H1 (cell line): ENCODE measurements at regions not wholly inside any gene's neighbourhood (a gene's known extent, or its start where the extent isn't known, plus 50 kb on each side); places are given as distances from the start of the nearest gene placed in this dataset.

Experiments
- CTCF ChIA-PET: fragments of 300-600 bp; sonication (Branson Sonifier 250); formaldehyde crosslinking; loops from one replicate; lab custom pipeline; 2021; ENCODE audit not compliant: partially characterized antibody; lab: Charles Lee
- POLR2A ChIA-PET: fragments of 300-600 bp; sonication (Branson Sonifier 250); formaldehyde crosslinking; loops from one replicate; lab custom pipeline; 2021; ENCODE audit warnings: inconsistent platforms; ENCODE audit not compliant: partially characterized antibody; lab: Charles Lee
- DNase-seq, 2 experiments: peaks; one replicate each; pipeline versions ENCODE4 v3.0.0 to v3.0.0-alpha.2; 2010 to 2022; ENCODE audit warnings: low spot score in 2 of 2, low read depth in 1 of 2, mixed read lengths in 1 of 2
- FAIRE-seq: peaks from 2 replicates; lab custom pipeline; 2011; peaks lifted over from hg19 to GRCh38; lab: Jason Lieb, UNC
- H2AFZ ChIP-seq: 2 replicates; pipeline ENCODE4 v1.8.1; 2012; ENCODE audit warnings: low read length, inconsistent platforms
- H2AK5ac ChIP-seq: 2 replicates; pipeline ENCODE4 v1.6.1; 2013; ENCODE audit warnings: low read depth, low read length
- H2BK120ac ChIP-seq: replicated peaks from 2 replicates; pipeline ENCODE3; 2013; ENCODE audit warnings: low read depth, low read length, inconsistent platforms
- H2BK12ac ChIP-seq: 2 replicates; pipeline ENCODE4 v1.6.1; 2013; ENCODE audit warnings: low read depth, low read length
- H2BK15ac ChIP-seq: 2 replicates; pipeline ENCODE4 v1.6.1; 2013; ENCODE audit warnings: low read length
- H2BK20ac ChIP-seq: 2 replicates; pipeline ENCODE4 v1.6.1; 2013; ENCODE audit warnings: low read length
- H2BK5ac ChIP-seq: 2 replicates; pipeline ENCODE4 v1.6.1; 2013; ENCODE audit warnings: low read depth, low read length
- H3K14ac ChIP-seq: 2 replicates; pipeline ENCODE4 v1.6.1; 2013; ENCODE audit warnings: inconsistent platforms; ENCODE audit not compliant: insufficient read length
- H3K18ac ChIP-seq: 2 replicates; pipeline ENCODE4 v1.6.1; 2013; ENCODE audit warnings: low read length; ENCODE audit errors: extremely low read depth
- H3K23ac ChIP-seq: 2 replicates; pipeline ENCODE4 v1.6.1; 2013; ENCODE audit warnings: inconsistent platforms; ENCODE audit not compliant: insufficient read length
- H3K23me2 ChIP-seq: 2 replicates; pipeline ENCODE4 v1.6.1; 2013; ENCODE audit warnings: low read depth, low read length
- H3K27ac ChIP-seq: 2 replicates; pipeline ENCODE4 v1.6.1; 2011; ENCODE audit warnings: low read depth, low read length, inconsistent platforms
- H3K27me3 ChIP-seq, 4 experiments: replicated peaks in 1 of 4; 1 replicate in 1 of 4; 2 replicates in 3 of 4; pipeline versions ENCODE4 v1.6.1 to v1.8.1; 2011 to 2013; ENCODE audit warnings: low read length in 3 of 4, mild to moderate bottlenecking in 3 of 4, inconsistent platforms in 2 of 4, mixed read lengths in 2 of 4, moderate library complexity in 1 of 4; ENCODE audit not compliant: control insufficient read depth in 3 of 4, insufficient read depth in 3 of 4; ENCODE audit errors: extremely low read depth in 1 of 4
- H3K36me3 ChIP-seq, 4 experiments: 2 replicates each; pipeline versions ENCODE4 v1.6.1 to v1.8.1; 2011 to 2013; ENCODE audit warnings: mild to moderate bottlenecking in 4 of 4, low read length in 3 of 4, moderate library complexity in 2 of 4, control low read depth in 1 of 4, inconsistent platforms in 1 of 4; ENCODE audit not compliant: insufficient read depth in 4 of 4, control insufficient read depth in 2 of 4
- H3K4ac ChIP-seq: replicated peaks from 2 replicates; pipeline ENCODE3; 2013; ENCODE audit warnings: low read length, low read depth, mixed read lengths, inconsistent platforms; ENCODE audit not compliant: insufficient read length
- H3K4me1 ChIP-seq, 4 experiments: replicated peaks in 1 of 4; 1 replicate in 1 of 4; 2 replicates in 3 of 4; pipeline versions ENCODE4 v1.6.1 to v1.8.1; 2011 to 2013; ENCODE audit warnings: low read length in 3 of 4, inconsistent platforms in 2 of 4, mixed read lengths in 1 of 4; ENCODE audit not compliant: insufficient read depth in 4 of 4, control insufficient read depth in 3 of 4
- H3K4me2 ChIP-seq, 2 experiments: 2 replicates each; pipeline versions ENCODE4 v1.6.1 to v1.8.1; 2011 to 2013; ENCODE audit warnings: low read depth in 2 of 2, low read length in 2 of 2, control low read depth in 1 of 2, inconsistent platforms in 1 of 2, mild to moderate bottlenecking in 1 of 2; ENCODE audit not compliant: insufficient read depth in 1 of 2
- H3K4me3 ChIP-seq, 4 experiments: fragments of 200-600, 300-600 bp in 1 of 4; sonication (generic), shearing (Covaris generic), sonication (Bioruptor Twin) in 1 of 4; 2 replicates each; pipeline versions ENCODE4 v1.5.1 to v1.8.1; 2011 to 2016; ENCODE audit warnings: low read length in 4 of 4, low read depth in 3 of 4, control low read depth in 2 of 4, inconsistent platforms in 2 of 4, mild to moderate bottlenecking in 2 of 4, mixed read lengths in 1 of 4, moderate library complexity in 1 of 4; ENCODE audit not compliant: insufficient read depth in 2 of 4; ENCODE audit errors: extremely low read depth in 1 of 4
- H3K56ac ChIP-seq: replicated peaks from 2 replicates; pipeline ENCODE3; 2013; ENCODE audit warnings: low read depth, mild to moderate bottlenecking, mixed read lengths, low read length, inconsistent platforms; ENCODE audit not compliant: insufficient read length
- H3K79me1 ChIP-seq: 2 replicates; pipeline ENCODE4 v1.6.1; 2013; ENCODE audit warnings: low read depth, low read length, control low read depth
- H3K79me2 ChIP-seq, 2 experiments: 2 replicates each; pipeline versions ENCODE4 v1.6.1 to v1.8.1; 2012 to 2013; ENCODE audit warnings: low read length in 2 of 2, mild to moderate bottlenecking in 2 of 2, inconsistent platforms in 1 of 2; ENCODE audit not compliant: insufficient read depth in 2 of 2, control insufficient read depth in 1 of 2
- H3K9ac ChIP-seq, 4 experiments: replicated peaks in 1 of 4; 1 replicate in 1 of 4; 2 replicates in 3 of 4; pipeline versions ENCODE4 v1.6.1 to v1.8.1; 2011 to 2013; ENCODE audit warnings: low read depth in 3 of 4, low read length in 3 of 4, control low read depth in 2 of 4, mild to moderate bottlenecking in 2 of 4, moderate library complexity in 2 of 4, inconsistent platforms in 1 of 4; ENCODE audit errors: extremely low read depth in 1 of 4
- H3K9me3 ChIP-seq, 2 experiments: 2 replicates each; pipeline versions ENCODE4 v1.6.1 to v1.8.1; 2012 to 2013; ENCODE audit warnings: mild to moderate bottlenecking in 2 of 2, moderate library complexity in 2 of 2, control low read depth in 1 of 2, inconsistent platforms in 1 of 2, low read depth in 1 of 2, low read length in 1 of 2, mixed read lengths in 1 of 2; ENCODE audit not compliant: insufficient read depth in 2 of 2
- H4K20me1 ChIP-seq, 2 experiments: replicated peaks in 1 of 2; 2 replicates each; pipeline versions ENCODE3 to v1.8.1; 2011 to 2013; ENCODE audit warnings: inconsistent platforms in 2 of 2, low read length in 2 of 2, mild to moderate bottlenecking in 1 of 2; ENCODE audit not compliant: insufficient read depth in 2 of 2, control insufficient read depth in 1 of 2
- H4K5ac ChIP-seq: 2 replicates; pipeline ENCODE4 v1.6.1; 2013; ENCODE audit warnings: low read length, low read depth, mixed read lengths, inconsistent platforms; ENCODE audit not compliant: insufficient read length
- H4K8ac ChIP-seq: 2 replicates; pipeline ENCODE4 v1.8.0; 2013; ENCODE audit warnings: mild to moderate bottlenecking, moderate library complexity, low read length, inconsistent platforms; ENCODE audit not compliant: insufficient read depth; ENCODE audit errors: extremely low read depth
- H4K91ac ChIP-seq: replicated peaks from 2 replicates; pipeline ENCODE3; 2013; ENCODE audit warnings: low read length, mixed read lengths, inconsistent platforms; ENCODE audit not compliant: insufficient read length
- E2F6 ChIP-seq: IDR thresholded peaks from 2 replicates; pipeline ENCODE4 v1.6.1; 2012; ENCODE audit warnings: inconsistent platforms
- EZH2 ChIP-seq: fragments of 200-600 bp; sonication (generic); IDR thresholded peaks from 2 replicates; pipeline ENCODE4 v1.7.1; 2012; ENCODE audit warnings: low read depth, mild to moderate bottlenecking, moderate library complexity, low read length, inconsistent platforms; ENCODE audit not compliant: severe bottlenecking
- HDAC6 ChIP-seq: IDR thresholded peaks from one replicate; pipeline ENCODE4 v1.7.1; 2012; ENCODE audit warnings: low read depth, mild to moderate bottlenecking, inconsistent platforms, low read length, moderate library complexity
- JUN ChIP-seq: IDR thresholded peaks from 2 replicates; pipeline ENCODE4 v1.6.1; 2011; ENCODE audit warnings: low read depth, mild to moderate bottlenecking, improper control_type of control experiment, low read length
- KDM4A ChIP-seq: IDR thresholded peaks from one replicate; pipeline ENCODE4 v1.7.1; 2012; ENCODE audit warnings: low read depth, mild to moderate bottlenecking, moderate library complexity, low read length, inconsistent platforms; ENCODE audit not compliant: severe bottlenecking
- MAX ChIP-seq: IDR thresholded peaks from 2 replicates; pipeline ENCODE4 v1.6.1; 2012; ENCODE audit warnings: inconsistent platforms
- NRF1 ChIP-seq: IDR thresholded peaks from 2 replicates; pipeline ENCODE4 v1.6.1; 2011; ENCODE audit warnings: mild to moderate bottlenecking, low read depth, low read length, improper control_type of control experiment
- PHF8 ChIP-seq: fragments of 200-600 bp; sonication (generic); conservative IDR thresholded peaks from 2 replicates; pipeline ENCODE4 v1.7.1; 2012; ENCODE audit warnings: low read depth, mild to moderate bottlenecking, inconsistent platforms, low read length, moderate library complexity
- POLR2A ChIP-seq, 2 experiments: IDR thresholded peaks; 1 replicate in 1 of 2; 2 replicates in 1 of 2; pipeline ENCODE4 v1.6.1; 2011; ENCODE audit warnings: low read depth in 2 of 2, low read length in 2 of 2, mild to moderate bottlenecking in 2 of 2; ENCODE audit errors: control extremely low read depth in 1 of 2
- RBBP5 ChIP-seq: IDR thresholded peaks from 2 replicates; pipeline ENCODE4 v1.7.1; 2012; ENCODE audit warnings: low read depth, mild to moderate bottlenecking, inconsistent platforms, low read length, moderate library complexity, borderline replicate concordance
- RFX5 ChIP-seq: IDR thresholded peaks from 2 replicates; pipeline ENCODE4 v1.6.1; 2011; ENCODE audit warnings: low read depth, low read length, improper control_type of control experiment, borderline replicate concordance
- SAP30 ChIP-seq: fragments of 300-600 bp; sonication (generic); IDR thresholded peaks from 2 replicates; pipeline ENCODE4 v1.7.1; 2012; ENCODE audit warnings: low read length, moderate library complexity, mild to moderate bottlenecking, inconsistent platforms; ENCODE audit not compliant: insufficient read depth, insufficient replicate concordance
- SP4 ChIP-seq: IDR thresholded peaks from 2 replicates; pipeline ENCODE4 v1.6.1; 2012; ENCODE audit warnings: low read length, inconsistent platforms
- WGBS, 2 experiments: shearing (Covaris generic) in 1 of 2; methylation state at CpG; one replicate each; pipeline versions ENCODE4 v1.1.6 to v1.1.7; 2013 to 2015; ENCODE audit warnings: low lambda C conversion rate in 2 of 2, mixed read lengths in 2 of 2, inconsistent platforms in 1 of 2, low coverage in 1 of 2, missing lambda C conversion rate in 1 of 2; ENCODE audit not compliant: insufficient replicate concordance in 2 of 2, insufficient coverage in 1 of 2, insufficient read length in 1 of 2; ENCODE audit errors: extremely low coverage in 1 of 2, missing lambda C conversion rate in 1 of 2; 5-methylcytosine and 5-hydroxymethylcytosine counted together

GRCh38 chr2:217185265-217185995 is 325.6 kb upstream of the TNP1 start:
- H2BK15ac ChIP-seq = no peak overlapping the region
- no peak overlapping the region for H3K56ac ChIP-seq
- H3K23ac ChIP-seq = no peak overlapping the region
- no peak overlapping the region for H2BK120ac ChIP-seq
- no peaks in the 10 kb centered on the region for H3K9me3 ChIP-seq
- H2AFZ ChIP-seq = no peak overlapping the region
- WGBS, 2 experiments = 98% methylated on average over 7 of the region's 7 CpGs; no CpG with 5 or more reads in 1 of the 2 experiments
- no peak overlapping the region for H2BK20ac ChIP-seq
- no peak overlapping the region for H4K8ac ChIP-seq
- H3K18ac ChIP-seq = no peak overlapping the region
- H3K4me1 ChIP-seq = no peaks in the 10 kb centered on the region
- H3K9ac ChIP-seq = no peak overlapping the region
- H3K27ac ChIP-seq = no peak overlapping the region
- no peaks in the 10 kb centered on the region for H3K79me2 ChIP-seq
- no peaks in the 10 kb centered on the region for H3K79me1 ChIP-seq
- H4K5ac ChIP-seq = no peak overlapping the region
- no peak overlapping the region for H3K14ac ChIP-seq
- CTCF ChIA-PET = interaction anchor here (0.5 kb wide), 1 partner anchor 468 kb away, joined by 3 read pairs; no protein-coding TSS in a partner anchor
- H3K4me3 ChIP-seq = no peak overlapping the region
- DNase-seq (no peak), FAIRE-seq (no peak)
- no peak overlapping the region for H2BK12ac ChIP-seq
- H3K36me3 ChIP-seq = no peaks in the 10 kb centered on the region
- no peak overlapping the region for H3K4me2 ChIP-seq
- H3K27me3 ChIP-seq = no peaks in the 10 kb centered on the region; a peak in 1 of 7 replicates
- H4K91ac ChIP-seq = no peak overlapping the region
- POLR2A ChIA-PET = no interaction called here
- no peak overlapping the region for H2AK5ac ChIP-seq
- H4K20me1 ChIP-seq = no peaks in the 10 kb centered on the region
- H2BK5ac ChIP-seq = no peak overlapping the region
- H3K4ac ChIP-seq = no peak overlapping the region
- no peaks in the 10 kb centered on the region for H3K23me2 ChIP-seq
- TF ChIP-seq KDM4A = no peak
- no peak for TF ChIP-seq MAX
- TF ChIP-seq E2F6 = no peak
- TF ChIP-seq HDAC6 = no peak
- TF ChIP-seq RFX5 = no peak
- no peak for TF ChIP-seq PHF8
- no peak for TF ChIP-seq NRF1
- TF ChIP-seq EZH2 = no peak
- no peak for TF ChIP-seq SAP30
- TF ChIP-seq RBBP5 = no peak
- TF ChIP-seq POLR2A (IDR thresholded peaks at IDR 0.05; ENCODE audit: control extremely low read depth in 1 of 2, low read depth in 2 of 2, low read length in 2 of 2) = no peak
- no peak for TF ChIP-seq SP4
- no peak for TF ChIP-seq JUN
